NCI-H1694 (cell line): ENCODE measurements at regions not wholly inside any gene's neighbourhood (a gene's known extent, or its start where the extent isn't known, plus 50 kb on each side); places are given as distances from the start of the nearest gene placed in this dataset.
"Not testable (repeated sequence)": the region's sequence is repeated elsewhere in the genome, so short reads cannot be mapped to it uniquely, and the experiment has no call there.

Experiments used
- DNase-seq: peaks from one replicate; lab custom pipeline; 2025; lab: John Stamatoyannopoulos, UW

DNA sequence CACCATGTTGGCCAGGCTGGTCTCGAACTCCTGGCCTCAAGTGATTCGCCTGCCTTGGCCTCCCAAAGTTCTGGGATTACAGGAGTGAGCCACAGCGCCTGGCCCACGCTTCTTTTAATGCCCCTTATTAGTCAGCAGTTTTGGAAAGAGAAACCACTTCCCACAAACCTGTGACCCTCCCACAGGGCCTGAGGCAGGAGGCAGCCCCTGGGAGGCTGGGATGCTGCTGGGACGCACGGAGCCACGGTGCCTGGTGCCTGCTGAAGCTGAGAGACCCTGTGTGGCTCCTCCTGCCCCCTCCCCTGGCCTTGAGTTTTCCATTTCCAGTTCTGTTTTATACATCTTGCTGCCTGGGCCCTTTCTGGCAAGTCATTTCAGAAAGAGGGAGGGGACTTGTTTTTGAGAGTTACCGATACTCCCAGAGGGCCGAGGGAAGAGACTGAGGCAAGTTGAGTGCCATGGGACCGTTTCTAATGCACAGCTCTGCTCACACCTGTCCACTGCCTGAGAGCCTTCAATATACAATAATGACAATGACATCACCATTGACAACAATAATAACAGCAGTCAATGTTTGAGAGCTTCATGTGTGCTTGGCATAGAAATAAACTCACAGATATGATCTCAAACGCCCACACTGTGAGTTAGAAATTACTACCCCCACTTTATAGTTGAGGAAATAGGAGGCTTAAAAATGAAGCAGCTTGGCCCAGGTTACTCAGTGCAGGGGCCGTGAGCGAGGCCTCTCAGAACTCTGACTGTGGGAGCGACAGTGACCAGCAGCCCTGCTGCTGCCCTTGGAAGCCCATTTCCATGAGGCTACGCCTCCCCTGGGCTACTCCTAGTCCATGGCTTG, 78.1 kb upstream of the YWHAQ start:
- no peak for DNase-seq

DNA sequence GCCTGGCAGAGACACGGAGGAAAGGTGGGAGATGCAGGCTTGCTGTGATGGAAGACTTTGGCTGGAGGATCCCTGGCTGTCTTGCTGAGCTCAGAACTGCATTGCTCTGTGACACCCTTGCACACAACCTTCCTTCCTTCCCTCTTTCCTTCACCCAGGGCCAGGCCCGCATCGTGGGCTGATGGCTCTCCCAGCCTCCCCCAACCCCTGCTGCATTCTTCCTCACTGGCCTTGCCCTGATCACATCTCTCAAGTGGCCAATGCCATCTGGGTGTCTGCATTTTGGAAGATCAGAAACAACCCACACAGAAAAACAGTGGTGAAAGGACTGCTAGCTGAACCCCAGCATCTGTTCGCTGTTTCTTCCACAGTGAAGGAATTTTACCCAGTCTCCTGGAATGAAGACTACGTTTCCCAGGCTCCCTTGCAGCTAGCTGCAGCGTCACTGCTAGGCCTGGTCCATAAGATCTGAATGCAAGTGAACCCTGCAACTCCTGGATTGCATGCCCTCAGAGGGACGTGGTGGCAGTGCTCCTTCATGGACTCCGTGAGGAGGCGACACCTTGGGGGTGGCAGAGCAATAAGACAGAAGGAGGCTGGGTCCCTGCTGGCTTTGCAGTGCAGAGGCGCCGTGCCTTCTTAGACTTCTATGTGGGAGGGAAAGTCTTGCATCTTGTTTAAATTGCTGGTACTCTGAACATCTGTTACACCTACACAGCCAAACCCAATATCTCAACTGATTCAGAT, 78.9 kb upstream of the YWHAQ start:
- DNase-seq, result no peak

DNA sequence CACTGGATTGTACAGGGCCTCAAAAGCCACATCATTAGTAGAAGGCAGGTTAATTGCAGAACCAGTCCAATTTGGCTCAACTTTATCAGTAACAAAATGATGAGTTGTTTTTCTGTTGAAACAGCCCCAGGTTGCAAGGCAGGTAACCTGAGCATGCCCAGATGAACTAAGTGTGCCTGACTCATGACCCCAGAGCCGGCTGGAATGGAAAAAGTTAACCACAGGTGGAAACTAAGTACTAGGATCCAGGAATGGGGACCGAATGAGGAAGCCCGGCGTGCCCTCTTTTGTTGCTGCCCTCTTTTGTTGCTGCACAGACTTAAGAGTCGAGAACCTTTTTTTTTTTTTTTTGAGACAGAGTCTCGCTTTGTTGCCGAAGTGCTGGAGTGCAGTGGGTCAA, 79.5 kb upstream of the YWHAQ start:
- DNase-seq, result no peak

DNA sequence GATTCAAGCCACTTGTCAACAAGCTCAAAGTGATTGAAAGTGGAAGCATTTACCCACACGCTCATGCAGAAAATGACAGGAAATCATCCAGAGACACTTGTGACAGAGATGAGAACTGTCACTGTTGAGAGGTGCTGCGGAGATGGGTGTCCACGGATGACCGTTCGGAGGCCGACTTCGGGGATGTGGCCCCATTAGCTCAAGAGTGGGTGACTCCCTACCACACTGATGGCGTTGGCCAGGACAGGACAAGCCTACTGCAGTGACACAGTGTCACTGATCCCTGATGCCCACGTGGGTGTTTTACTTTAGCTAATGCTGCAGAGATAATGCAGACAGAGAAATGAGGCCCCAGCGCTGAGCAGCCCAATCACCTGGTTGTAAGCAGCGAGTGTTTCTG, 81.5 kb upstream of the YWHAQ start:
- DNase-seq, result no peak

DNA sequence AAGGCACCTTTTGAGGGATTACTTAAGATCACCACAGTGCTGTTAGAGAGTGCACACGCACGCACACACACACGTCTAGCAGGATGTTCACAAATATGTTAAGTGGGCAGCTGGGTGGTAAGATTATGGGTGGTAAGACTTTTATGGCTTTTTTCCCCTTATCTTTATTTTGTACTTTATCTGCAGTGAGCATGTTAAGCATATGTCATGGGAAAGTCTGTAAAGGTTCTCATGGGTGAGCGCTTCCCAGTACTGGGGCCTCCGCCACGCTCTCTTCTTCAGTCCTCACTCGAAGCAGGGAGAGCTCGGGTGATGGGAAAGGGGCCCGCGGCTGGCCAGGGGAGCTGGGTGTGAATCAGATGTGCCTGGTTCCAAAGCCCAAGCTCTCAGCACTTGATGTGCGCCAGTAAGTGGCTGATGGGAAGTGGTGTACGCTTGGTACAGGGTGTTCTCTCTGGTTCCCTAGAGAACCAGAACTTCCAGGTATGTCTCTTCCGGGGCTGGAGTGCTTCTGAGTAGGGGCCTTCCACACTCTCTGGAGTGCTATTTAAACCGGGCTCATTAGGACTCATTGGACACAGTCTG, 83.9 kb upstream of the YWHAQ start:
- no peak for DNase-seq

DNA sequence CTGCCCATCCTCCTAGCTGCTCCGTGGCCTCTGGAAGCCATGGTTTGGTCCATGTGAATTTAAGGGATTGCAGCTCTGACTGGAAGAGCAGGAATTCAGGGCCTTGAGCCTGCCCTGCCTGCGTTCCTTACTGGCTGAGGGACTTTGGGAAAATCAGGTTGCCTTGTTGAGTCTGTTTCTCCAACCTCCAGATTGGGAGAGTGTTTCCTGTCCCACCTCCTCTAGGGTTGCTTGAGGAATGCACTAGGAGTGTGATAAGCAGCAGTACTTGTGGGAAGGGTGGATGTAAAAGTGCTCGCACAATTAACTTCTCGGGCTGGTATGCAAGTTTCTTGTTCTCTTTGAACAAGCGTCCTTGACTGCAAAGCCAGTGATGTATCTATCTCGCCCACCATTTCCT, 84.4 kb upstream of the YWHAQ start:
- no peak for DNase-seq

DNA sequence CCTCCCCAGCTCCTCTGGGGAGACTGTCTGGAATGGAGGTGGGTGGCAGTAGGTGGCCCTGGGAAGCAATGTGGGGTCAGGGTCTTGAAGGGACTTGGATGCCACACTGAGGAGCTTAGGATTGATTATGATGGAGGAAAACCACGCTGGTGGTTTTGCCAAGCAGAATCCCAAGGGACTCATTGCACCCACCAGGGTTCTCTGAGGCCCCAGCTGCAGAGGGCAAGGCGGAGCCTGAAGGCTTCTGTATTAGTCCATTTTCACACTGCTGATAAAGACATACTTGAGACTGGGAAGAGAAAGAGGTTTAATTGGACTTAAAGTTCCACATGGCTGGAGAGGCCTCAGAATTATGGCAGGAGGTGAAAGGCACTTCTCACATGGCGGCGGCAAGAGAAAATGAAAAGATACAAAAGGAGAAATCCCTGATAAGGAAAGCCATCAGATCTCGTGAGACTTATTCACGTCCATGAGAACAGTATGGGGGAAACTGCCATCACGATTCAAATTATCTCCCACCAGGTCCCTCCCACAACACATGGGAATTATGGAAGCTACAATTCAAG, 87.2 kb upstream of the YWHAQ start:
- no peak for DNase-seq

DNA sequence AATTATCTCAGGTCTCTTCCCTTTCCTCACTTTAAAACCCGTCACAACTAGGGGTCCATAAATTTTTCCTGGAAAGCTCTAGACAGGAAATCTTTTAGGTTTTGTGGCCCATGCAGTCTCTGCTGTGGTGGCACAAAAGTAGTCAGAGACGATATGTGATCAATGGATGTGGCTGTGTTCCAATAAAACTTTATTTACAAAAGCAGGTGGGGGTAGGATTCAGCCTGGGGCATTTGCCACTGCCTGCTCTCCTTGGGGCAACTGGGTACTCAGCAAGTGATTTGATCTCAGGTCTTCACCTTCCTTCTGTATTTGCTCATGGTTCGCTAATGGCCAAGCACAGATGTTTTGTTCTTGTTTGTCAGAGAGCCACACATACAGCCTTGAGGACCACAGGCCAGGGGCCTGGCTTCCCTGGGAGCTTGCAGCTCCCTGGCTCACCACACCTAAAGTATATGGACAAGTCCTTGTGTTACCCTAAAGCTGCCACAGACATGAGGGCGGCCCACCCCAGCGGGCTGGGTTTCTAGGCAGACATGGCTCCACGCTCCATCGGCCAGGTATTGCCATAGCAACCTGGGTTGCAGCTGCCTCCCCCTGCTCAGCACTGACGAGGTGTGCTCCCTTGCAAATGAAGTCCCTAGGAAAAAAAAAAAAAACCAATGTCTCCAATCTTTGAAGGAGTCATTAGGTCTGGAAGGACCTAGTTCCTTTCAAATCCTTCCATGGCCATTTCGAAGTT, 89.7 kb upstream of the YWHAQ start:
- peak; percentile 84 for DNase-seq

DNA sequence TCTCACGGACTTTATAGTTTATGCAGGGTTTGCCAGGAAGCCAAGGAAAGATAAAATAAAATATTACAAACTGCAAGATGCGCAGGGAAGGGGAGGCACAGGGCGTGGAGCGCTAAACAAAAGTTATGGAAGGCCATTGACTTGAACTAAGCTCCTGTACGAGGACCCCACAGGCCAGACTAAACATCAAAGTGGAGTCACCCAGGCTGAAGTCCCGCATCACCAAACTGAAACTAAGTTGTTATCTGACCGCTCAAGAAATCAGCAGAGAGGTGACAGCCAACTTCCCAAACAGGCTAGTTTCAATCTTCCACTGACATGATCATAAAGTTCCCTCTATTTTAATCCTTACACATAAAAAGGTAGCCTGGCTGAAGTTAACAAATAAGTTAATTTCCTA, 90.5 kb upstream of the YWHAQ start:
- no peak for DNase-seq

DNA sequence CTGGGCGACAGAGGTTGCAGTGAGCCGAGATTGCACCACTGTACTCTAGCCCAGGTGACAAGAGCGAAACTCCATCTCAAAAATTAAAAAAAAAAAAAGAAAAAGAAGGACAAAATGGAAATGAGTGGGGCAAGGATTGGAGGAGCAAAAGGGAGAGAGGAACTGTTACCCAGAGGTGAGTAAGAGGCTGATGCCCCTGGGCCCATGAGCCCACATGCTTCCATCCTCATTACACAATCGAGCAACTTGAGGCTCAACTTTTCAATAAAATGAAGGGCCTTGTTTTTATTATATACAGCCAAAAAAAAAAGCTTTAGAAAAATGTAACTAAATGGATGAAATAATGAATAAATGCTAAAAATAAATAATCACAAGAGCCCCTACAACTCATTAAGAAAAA, 91.7 kb upstream of the YWHAQ start:
- no peak for DNase-seq

DNA sequence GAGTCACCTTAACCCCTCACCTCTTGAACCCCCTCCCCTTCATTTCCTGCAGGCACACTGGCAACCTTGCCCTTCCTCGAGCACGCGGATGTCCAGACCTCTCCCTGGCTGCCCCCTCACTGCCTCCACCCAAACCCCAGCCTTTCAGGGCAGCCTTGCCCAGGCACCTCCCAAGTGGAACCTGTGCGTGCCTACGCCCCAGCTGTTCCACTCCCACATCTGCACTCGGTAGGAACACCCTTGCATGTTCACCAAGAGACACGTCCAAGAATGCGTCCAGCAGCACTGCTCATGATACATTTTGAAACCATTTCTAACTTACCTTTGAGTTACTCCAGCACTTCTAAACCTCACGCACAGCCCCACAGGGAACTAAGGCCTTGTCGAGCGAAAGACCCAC, 93.8 kb upstream of the YWHAQ start:
- DNase-seq, result no peak

DNA sequence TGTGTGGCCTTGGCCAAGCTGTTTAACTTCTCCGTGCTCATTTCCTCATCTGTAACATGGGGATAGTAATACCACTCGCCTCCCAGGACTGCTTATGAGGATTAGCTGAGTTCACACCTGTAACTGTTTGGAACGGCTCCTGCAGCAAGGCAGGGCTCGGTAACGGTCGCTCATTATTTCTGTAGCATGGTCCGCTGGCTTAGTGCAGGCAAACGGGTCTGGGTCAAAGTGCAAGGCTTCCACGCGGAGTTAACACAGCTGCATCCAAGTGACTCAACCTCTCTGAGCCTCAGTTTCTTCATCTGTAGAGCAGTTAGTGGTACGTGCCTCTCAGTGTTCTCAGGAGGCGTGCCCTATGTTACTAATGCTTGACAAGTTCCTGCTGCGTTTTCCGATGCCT, 94.3 kb upstream of the YWHAQ start:
- DNase-seq, result no peak

DNA sequence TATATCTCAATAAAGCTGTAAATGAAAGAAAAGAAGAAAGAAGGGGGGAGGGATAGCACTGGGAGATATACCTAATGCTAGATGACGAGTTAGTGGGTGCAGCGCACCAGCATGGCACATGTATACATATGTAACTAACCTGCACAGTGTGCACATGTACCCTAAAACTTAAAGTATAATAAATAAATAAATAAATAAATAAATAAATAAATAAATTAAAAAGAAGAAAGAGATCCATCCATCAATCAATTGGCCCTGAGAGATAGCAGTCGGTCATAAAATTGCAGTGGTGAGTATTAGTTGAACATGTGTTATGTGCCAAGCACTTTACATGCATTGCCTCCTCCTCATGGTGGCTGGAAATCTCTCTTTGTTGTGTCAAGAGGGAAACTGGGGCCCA, 95.2 kb upstream of the YWHAQ start:
- DNase-seq, result not testable (repeated sequence)

DNA sequence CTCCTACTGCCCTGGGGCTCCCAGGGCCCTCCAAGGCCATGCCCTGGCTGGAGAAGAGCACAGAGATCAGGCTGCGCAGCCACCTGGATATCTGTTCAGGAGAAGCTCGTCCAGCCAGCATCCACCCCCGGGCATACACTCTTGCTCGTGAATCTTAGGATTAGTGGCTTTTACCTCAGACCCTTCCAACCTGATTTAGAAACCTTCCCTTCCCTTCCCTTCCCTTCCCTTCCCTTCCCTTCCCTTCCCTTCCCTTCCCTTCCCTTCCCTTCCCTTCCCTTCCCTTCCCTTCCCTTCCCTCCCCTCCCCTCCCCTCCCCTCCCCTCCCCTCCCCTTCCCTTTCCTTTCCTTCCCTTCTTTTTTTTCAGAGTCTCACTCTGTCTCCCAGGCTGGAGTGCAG, 99.7 kb upstream of the YWHAQ start:
- DNase-seq, result not testable (repeated sequence)

DNA sequence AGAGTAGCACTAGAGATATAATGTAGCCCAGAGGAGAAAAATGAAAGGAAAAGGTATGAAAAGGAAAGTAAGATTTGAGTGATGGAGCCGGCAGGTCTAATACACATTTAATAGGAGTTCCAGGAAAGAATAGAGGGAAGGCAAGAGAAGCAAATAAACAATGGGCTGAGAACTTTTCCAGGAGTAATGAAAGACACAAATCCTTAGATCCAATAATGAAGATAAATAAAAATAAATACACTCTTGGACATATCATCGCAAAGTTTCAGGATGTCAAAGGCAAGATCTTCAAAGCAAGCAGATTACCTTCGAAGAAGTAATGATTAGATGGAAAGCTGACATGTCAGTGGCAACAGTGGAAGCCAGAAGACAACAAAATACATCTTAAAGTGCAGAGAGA, 102.0 kb upstream of the YWHAQ start:
- DNase-seq, result no peak

DNA sequence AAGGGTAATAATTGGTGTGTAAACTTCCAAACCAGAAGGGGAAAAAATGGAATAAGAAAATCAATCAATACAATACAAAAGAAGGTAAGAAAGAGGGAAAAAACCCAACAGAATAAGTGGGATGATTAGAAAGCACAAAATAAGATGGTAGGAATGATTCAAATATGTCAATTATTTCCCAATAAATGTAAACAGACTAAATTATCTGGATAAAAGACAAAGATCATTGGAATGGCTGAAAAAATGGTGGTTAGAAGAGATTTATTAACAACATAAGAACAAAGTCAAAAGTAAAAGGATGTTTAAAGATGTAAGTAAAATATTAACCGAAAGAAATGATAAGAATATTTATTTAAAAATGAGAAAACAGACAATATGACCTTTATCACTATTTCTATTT, 103.5 kb upstream of the YWHAQ start:
- DNase-seq, result no peak

DNA sequence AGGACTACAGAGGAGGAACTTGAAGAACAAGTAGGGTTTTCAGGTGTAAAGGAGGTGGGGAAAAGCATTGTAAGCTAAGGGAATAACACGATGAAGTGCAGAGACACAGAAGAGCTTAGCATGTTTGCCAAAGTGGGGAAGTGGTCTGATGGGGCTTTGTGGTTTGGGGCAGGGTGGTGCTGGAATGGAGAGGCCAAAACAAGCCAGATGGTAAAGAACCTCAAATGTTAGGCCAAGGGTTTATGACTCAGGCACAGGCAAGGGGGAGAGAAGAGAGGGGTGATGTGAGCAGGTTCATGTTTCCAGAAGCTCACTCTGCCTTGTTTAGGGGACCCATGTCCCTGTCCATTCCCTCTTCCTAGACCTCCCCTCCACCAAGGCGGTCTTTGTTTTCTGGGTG, 104.5 kb upstream of the YWHAQ start:
- no peak for DNase-seq

DNA sequence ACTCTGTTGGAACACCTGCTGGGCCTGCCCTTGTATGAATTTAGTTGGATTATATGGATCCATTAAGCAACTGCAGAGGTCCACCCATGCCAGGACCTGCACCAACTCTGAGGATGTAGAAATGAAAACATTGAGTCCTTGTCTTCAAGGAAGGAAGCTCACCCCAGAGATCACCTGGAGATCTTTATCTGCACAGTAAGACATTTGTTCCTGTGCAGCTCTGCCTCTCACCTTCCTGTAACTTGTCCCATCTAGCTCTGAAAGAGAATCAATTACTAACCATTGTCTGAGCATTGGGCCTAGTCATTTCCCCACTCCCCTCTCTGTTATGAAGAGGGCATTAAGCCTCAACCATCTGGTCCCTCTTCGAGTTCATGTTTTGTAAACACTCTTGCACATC, 105.2 kb upstream of the YWHAQ start:
- no peak for DNase-seq

DNA sequence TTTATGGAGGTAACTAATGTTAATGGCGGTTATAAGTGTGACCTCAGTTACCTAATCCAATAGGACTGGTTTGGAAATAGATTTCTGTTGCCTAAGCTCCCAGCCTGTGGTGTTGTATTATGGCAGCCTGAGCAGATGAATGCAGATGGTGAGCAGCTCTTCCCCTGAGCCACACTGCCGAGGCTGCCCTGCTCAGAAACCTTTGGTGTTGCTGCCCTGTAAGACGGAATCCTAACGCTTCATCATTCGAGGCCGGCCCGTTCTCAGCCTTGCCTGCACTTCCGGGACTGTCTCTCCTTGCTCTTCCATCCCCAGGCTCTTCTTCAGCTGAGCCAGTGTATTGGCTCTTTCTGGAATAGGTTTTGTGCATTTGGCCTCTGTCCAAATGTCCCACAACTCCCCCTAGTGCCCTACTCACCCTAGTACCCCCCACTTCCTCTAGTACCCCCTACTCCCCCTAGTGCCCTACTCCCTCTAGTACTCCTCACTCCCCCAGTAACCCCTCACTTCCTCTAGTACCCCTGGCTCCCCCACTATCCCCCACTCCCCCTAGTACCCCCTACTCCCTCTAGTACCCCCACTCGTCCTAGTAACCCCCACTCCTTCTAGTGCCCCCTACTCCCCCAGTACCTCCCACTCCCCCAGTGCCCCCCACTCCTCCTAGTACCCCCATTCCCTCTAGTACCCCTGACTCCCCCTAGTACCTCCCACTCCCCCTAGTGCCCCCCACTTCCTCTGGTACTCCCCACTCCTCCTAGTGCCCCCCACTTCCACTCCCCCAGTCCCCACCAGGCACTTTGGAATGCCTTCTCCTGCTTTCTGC, 106.0 kb upstream of the TAF1B start:
- DNase-seq, result no peak

DNA sequence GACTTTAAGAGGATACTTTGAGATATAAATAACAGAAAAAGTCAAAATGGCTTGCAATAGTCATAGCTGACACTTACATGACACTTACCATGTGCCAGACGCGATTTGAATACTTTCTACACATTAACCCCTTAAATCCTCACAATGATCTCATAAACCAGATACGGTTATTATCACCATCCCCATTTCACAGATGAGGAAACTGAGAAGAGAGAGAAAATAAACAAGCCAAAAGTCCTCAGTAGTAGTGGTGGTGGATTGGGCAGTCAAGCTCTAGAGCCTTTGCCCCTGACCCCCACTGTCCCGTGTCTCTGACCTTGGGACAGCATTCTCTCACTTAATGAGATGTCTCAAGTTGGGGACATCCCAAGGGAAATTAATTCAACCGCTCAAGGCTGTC, 105.2 kb upstream of the TAF1B start:
- DNase-seq, result no peak
